HUES6 (cell line): ENCODE measurements at regions not wholly inside any gene's neighbourhood (a gene's known extent, or its start where the extent isn't known, plus 50 kb on each side); places are given as distances from the start of the nearest gene placed in this dataset.

Experiments
- H3K27ac ChIP-seq: 2 replicates; pipeline ENCODE4 v1.7.0; 2013; ENCODE audit warnings: low read depth, mild to moderate bottlenecking, low read length, inconsistent platforms
- H3K27me3 ChIP-seq: 2 replicates; pipeline ENCODE4 v1.6.1; 2013; ENCODE audit warnings: low read length; ENCODE audit not compliant: control insufficient read depth, insufficient read depth
- H3K36me3 ChIP-seq: 2 replicates; pipeline ENCODE4 v1.6.1; 2013; ENCODE audit warnings: low read length; ENCODE audit not compliant: control insufficient read depth, insufficient read depth
- H3K4me1 ChIP-seq: 2 replicates; pipeline ENCODE4 v1.6.1; 2013; ENCODE audit warnings: low read length; ENCODE audit not compliant: control insufficient read depth, insufficient read depth
- H3K4me3 ChIP-seq: 2 replicates; pipeline ENCODE4 v1.5.1; 2013; ENCODE audit warnings: low read depth, low read length
- H3K9ac ChIP-seq: one replicate; pipeline ENCODE4 v1.6.1; 2013; ENCODE audit warnings: mild to moderate bottlenecking, low read length
- H3K9me3 ChIP-seq: 2 replicates; pipeline ENCODE4 v1.6.1; 2013; ENCODE audit warnings: low read depth, low read length; ENCODE audit not compliant: control insufficient read depth, insufficient read depth

GRCh38 chr11:28629235-28629634, 521.0 kb downstream of the METTL15 start:
- Histone ChIP-seq H3K4me1 (peaks cover 4% of the 10 kb centered on the region; the same call in 1 of the 2 replicates), H3K9me3 (no peaks in the 10 kb centered on the region), H3K9ac (no peak overlapping the region), H3K27me3 (no peaks in the 10 kb centered on the region), H3K27ac (no peak overlapping the region), H3K36me3 (no peaks in the 10 kb centered on the region), H3K4me3 (no peak overlapping the region)

- H3K27me3 ChIP-seq = no peaks in the 10 kb centered on the region
- no peaks in the 10 kb centered on the region for H3K9me3 ChIP-seq
- H3K9ac ChIP-seq = no peak overlapping the region
- H3K27ac ChIP-seq = no peak overlapping the region
- H3K36me3 ChIP-seq = no peaks in the 10 kb centered on the region
- H3K4me3 ChIP-seq = no peak overlapping the region
- peaks cover 4% of the 10 kb centered on the region; the same call in 1 of the 2 replicates for H3K4me1 ChIP-seq
Observed at GRCh38 chr11:28628412-28628811, 520.2 kb downstream of the METTL15 start.

GRCh38 chr11:28627690-28628255, 519.6 kb downstream of the METTL15 start:
- peaks cover 4% of the 10 kb centered on the region; the same call in 1 of the 2 replicates for H3K4me1 ChIP-seq
- H3K27ac ChIP-seq = no peak overlapping the region
- H3K4me3 ChIP-seq = no peak overlapping the region
- no peaks in the 10 kb centered on the region for H3K27me3 ChIP-seq
- H3K9me3 ChIP-seq = no peaks in the 10 kb centered on the region
- H3K36me3 ChIP-seq = no peaks in the 10 kb centered on the region
- H3K9ac ChIP-seq = no peak overlapping the region

GRCh38 chr11:28625532-28625931, 517.3 kb downstream of the METTL15 start:
- Histone ChIP-seq H3K27ac (no peak overlapping the region), H3K9me3 (no peaks in the 10 kb centered on the region), H3K4me3 (no peak overlapping the region), H3K27me3 (no peaks in the 10 kb centered on the region), H3K4me1 (peaks cover 6% of the 10 kb centered on the region), H3K36me3 (no peaks in the 10 kb centered on the region), H3K9ac (no peak overlapping the region)

- Histone ChIP-seq H3K9ac (no peak overlapping the region), H3K36me3 (no peaks in the 10 kb centered on the region), H3K27ac (no peak overlapping the region), H3K4me3 (no peak overlapping the region), H3K9me3 (no peaks in the 10 kb centered on the region), H3K4me1 (peaks cover 12% of the 10 kb centered on the region), H3K27me3 (no peaks in the 10 kb centered on the region)
Observed at GRCh38 chr11:28621753-28622152, 513.6 kb downstream of the METTL15 start.

GRCh38 chr11:28619846-28620540, 511.8 kb downstream of the METTL15 start:
- no peak overlapping the region for H3K4me3 ChIP-seq
- no peaks in the 10 kb centered on the region for H3K27me3 ChIP-seq
- H3K4me1 ChIP-seq = peaks cover 12% of the 10 kb centered on the region
- H3K9me3 ChIP-seq = no peaks in the 10 kb centered on the region; the same call in 1 of the 2 replicates
- no peak overlapping the region for H3K27ac ChIP-seq
- H3K9ac ChIP-seq = no peak overlapping the region
- H3K36me3 ChIP-seq = no peaks in the 10 kb centered on the region

GRCh38 chr11:28618416-28618815, 510.2 kb downstream of the METTL15 start:
- Histone ChIP-seq H3K9me3 (peaks cover 2% of the 10 kb centered on the region; the same call in 1 of the 2 replicates), H3K27ac (no peak overlapping the region)

GRCh38 chr11:28616160-28616965, 508.2 kb downstream of the METTL15 start:
- Histone ChIP-seq H3K27me3 (no peaks in the 10 kb centered on the region), H3K4me1 (peaks cover 12% of the 10 kb centered on the region), H3K9ac (no peak overlapping the region), H3K9me3 (peaks cover 2% of the 10 kb centered on the region; the same call in 1 of the 2 replicates), H3K27ac (no peak overlapping the region), H3K36me3 (no peaks in the 10 kb centered on the region), H3K4me3 (no peak overlapping the region)

More at GRCh38 chr11:28618416-28618815, 510.2 kb downstream of the METTL15 start:
- H3K36me3 ChIP-seq = no peaks in the 10 kb centered on the region
- H3K4me3 ChIP-seq = no peak overlapping the region
- no peak overlapping the region for H3K9ac ChIP-seq
- no peaks in the 10 kb centered on the region for H3K27me3 ChIP-seq
- H3K4me1 ChIP-seq = peaks cover 12% of the 10 kb centered on the region

GRCh38 chr11:28615542-28615941, 507.4 kb downstream of the METTL15 start:
- no peak overlapping the region for H3K9ac ChIP-seq
- H3K9me3 ChIP-seq = peaks cover 2% of the 10 kb centered on the region; the same call in 1 of the 2 replicates
- H3K4me3 ChIP-seq = no peak overlapping the region
- H3K27ac ChIP-seq = no peak overlapping the region
- no peaks in the 10 kb centered on the region for H3K36me3 ChIP-seq
- no peaks in the 10 kb centered on the region for H3K27me3 ChIP-seq
- H3K4me1 ChIP-seq = peaks cover 10% of the 10 kb centered on the region

- Histone ChIP-seq H3K27me3 (no peaks in the 10 kb centered on the region), H3K4me1 (peaks cover 5% of the 10 kb centered on the region; the same call in 1 of the 2 replicates), H3K27ac (no peak overlapping the region), H3K9me3 (no peaks in the 10 kb centered on the region), H3K36me3 (no peaks in the 10 kb centered on the region), H3K4me3 (no peak overlapping the region), H3K9ac (no peak overlapping the region)
Observed at GRCh38 chr11:28606930-28607329, 498.7 kb downstream of the METTL15 start.

- no peak overlapping the region for H3K4me3 ChIP-seq
Observed at GRCh38 chr11:28599656-28600055, 491.5 kb downstream of the METTL15 start.

More at GRCh38 chr11:28599656-28600055, 491.5 kb downstream of the METTL15 start:
- H3K36me3 ChIP-seq = no peaks in the 10 kb centered on the region
- no peak overlapping the region for H3K27ac ChIP-seq
- H3K27me3 ChIP-seq = no peaks in the 10 kb centered on the region
- H3K9ac ChIP-seq = no peak overlapping the region
- no peaks in the 10 kb centered on the region for H3K4me1 ChIP-seq
- H3K9me3 ChIP-seq = no peaks in the 10 kb centered on the region
